H1 (cell line): ENCODE measurements at regions not wholly inside any gene's neighbourhood (a gene's known extent, or its start where the extent isn't known, plus 50 kb on each side); places are given as distances from the start of the nearest gene placed in this dataset.

Source experiments
- BRCA1 ChIP-seq: IDR thresholded peaks from 2 replicates; pipeline ENCODE4 v1.6.1; 2012; ENCODE audit warnings: low read depth, low read length, improper control_type of control experiment
- CTCF ChIP-seq, 3 experiments: IDR thresholded peaks; 1 replicate in 2 of 3; 2 replicates in 1 of 3; pipeline versions ENCODE4 v1.5.1 to v1.6.1; 2011; ENCODE audit warnings: low read length in 3 of 3, mild to moderate bottlenecking in 3 of 3, inconsistent platforms in 2 of 3, low read depth in 1 of 3, moderate library complexity in 1 of 3; ENCODE audit not compliant: insufficient read depth in 1 of 3; ENCODE audit errors: control extremely low read depth in 1 of 3
- EGR1 ChIP-seq: IDR thresholded peaks from 2 replicates; pipeline ENCODE4 v1.6.1; 2011; ENCODE audit warnings: low read depth, low read length, borderline replicate concordance
- EZH2 ChIP-seq: fragments of 200-600 bp; sonication (generic); IDR thresholded peaks from 2 replicates; pipeline ENCODE4 v1.7.1; 2012; ENCODE audit warnings: low read depth, mild to moderate bottlenecking, moderate library complexity, low read length, inconsistent platforms; ENCODE audit not compliant: severe bottlenecking
- GABPA ChIP-seq: IDR thresholded peaks from 2 replicates; pipeline ENCODE4 v1.6.1; 2011; ENCODE audit warnings: mild to moderate bottlenecking, low read length, moderate library complexity, borderline replicate concordance; ENCODE audit not compliant: insufficient read depth
- POLR2A ChIP-seq, 2 experiments: IDR thresholded peaks; 1 replicate in 1 of 2; 2 replicates in 1 of 2; pipeline ENCODE4 v1.6.1; 2011; ENCODE audit warnings: low read depth in 2 of 2, low read length in 2 of 2, mild to moderate bottlenecking in 2 of 2; ENCODE audit errors: control extremely low read depth in 1 of 2
- SIN3A ChIP-seq, 2 experiments: IDR thresholded peaks in 1 of 2; conservative IDR thresholded peaks in 1 of 2; 2 replicates each; pipeline ENCODE4 v1.6.1; 2011 to 2012; ENCODE audit warnings: low read length in 2 of 2, improper control_type of control experiment in 1 of 2, low read depth in 1 of 2, mild to moderate bottlenecking in 1 of 2
- TAF1 ChIP-seq: IDR thresholded peaks from 2 replicates; pipeline ENCODE4 v1.6.1; 2011; ENCODE audit warnings: mild to moderate bottlenecking, low read depth, low read length
- TAF7 ChIP-seq: optimal IDR thresholded peaks from 2 replicates; pipeline ENCODE3; 2011; ENCODE audit warnings: low read depth, mild to moderate bottlenecking, inconsistent platforms, low read length, moderate library complexity, borderline replicate concordance
- YY1 ChIP-seq: IDR thresholded peaks from 2 replicates; pipeline ENCODE4 v1.6.1; 2011; ENCODE audit warnings: low read depth, mild to moderate bottlenecking, low read length

DNA sequence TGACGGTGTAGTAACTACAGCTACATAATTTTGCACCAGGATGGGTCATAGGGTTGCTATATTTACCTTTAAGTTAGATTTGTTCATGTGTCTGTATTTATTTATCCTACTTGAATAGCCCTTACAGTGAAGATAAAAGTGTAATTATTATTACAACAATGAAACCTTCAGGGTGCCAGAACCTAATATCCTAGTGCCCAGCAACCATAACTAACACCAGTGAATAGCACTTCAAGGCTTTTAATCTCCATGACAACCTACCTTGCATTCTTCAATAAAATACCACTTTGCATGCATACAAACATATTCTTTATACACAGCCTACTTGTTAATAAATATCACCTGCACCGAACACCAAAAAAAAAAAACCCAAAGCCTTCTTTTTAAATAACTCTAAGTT, 58.7 kb upstream of the G2E3 start:
- TF ChIP-seq SIN3A (conservative IDR thresholded peaks at IDR 0.05 in 1 of 2, IDR thresholded peaks at IDR 0.05 in 1 of 2; ENCODE audit: low read depth in 1 of 2, low read length in 2 of 2) = no peak
- no peak for TF ChIP-seq BRCA1
- no peak for TF ChIP-seq EGR1
- TF ChIP-seq TAF7 = no peak
- TF ChIP-seq TAF1 = no peak
- TF ChIP-seq GABPA = no peak
- no peak for TF ChIP-seq POLR2A (IDR thresholded peaks at IDR 0.05; ENCODE audit: control extremely low read depth in 1 of 2, low read depth in 2 of 2, low read length in 2 of 2)
- no peak for TF ChIP-seq EZH2
- no peak for TF ChIP-seq CTCF (IDR thresholded peaks at IDR 0.05; ENCODE audit: control extremely low read depth in 1 of 3, insufficient read depth in 1 of 3, low read depth in 1 of 3, low read length in 3 of 3)
- TF ChIP-seq YY1 = no peak
